Lower lobe of right lung (tissue), 2 donors: ENCODE measurements at regions not wholly inside any gene's neighbourhood (a gene's known extent, or its start where the extent isn't known, plus 50 kb on each side); places are given as distances from the start of the nearest gene placed in this dataset.

ENCODE experiments used
- ATAC-seq, 2 donors: fragments of 200-7000 bp; cut with Tn5 transposase; one replicate each; pipeline ENCODE4 v1.9.1; 2020 to 2022; ENCODE audit warnings: mild to moderate bottlenecking in 2 of 2, moderate library complexity in 2 of 2
- DNase-seq: peaks from one replicate; pipeline ENCODE4 v3.0.0-alpha.2; 2020
- H3K27ac ChIP-seq: fragments of 200-600 bp; one replicate; pipeline ENCODE4 v1.8.0; 2022
- H3K27me3 ChIP-seq: fragments of 200-600 bp; one replicate; pipeline ENCODE4 v1.8.0; 2022; ENCODE audit warnings: low read depth
- H3K36me3 ChIP-seq: fragments of 200-600 bp; one replicate; pipeline ENCODE4 v1.8.0; 2022; ENCODE audit warnings: mild to moderate bottlenecking
- H3K4me1 ChIP-seq: fragments of 200-600 bp; one replicate; pipeline ENCODE4 v1.8.0; 2022
- H3K4me3 ChIP-seq: fragments of 200-600 bp; one replicate; pipeline ENCODE4 v1.8.0; 2022; ENCODE audit warnings: mild to moderate bottlenecking
- H3K9me3 ChIP-seq: fragments of 200-600 bp; one replicate; pipeline ENCODE4 v1.8.0; 2022
- intact Hi-C: fragments of 100-400 bp; cut with DNase I; formaldehyde crosslinking; loops from one replicate; pipeline ENCODE4 v1.11.0; 2022
- TF ChIP-seq, protein P1 (sequence below): fragments of 200-600 bp; IDR thresholded peaks from one replicate; pipeline ENCODE4 v1.8.0; 2022; ENCODE audit warnings: antibody characterized with exemption, mild to moderate bottlenecking
- donor health status: DM: no; HTN: yes; CAD: no; lungs with severe emphysema.

- Histone ChIP-seq H3K36me3 (no peaks in the 10 kb centered on the region), H3K27me3 (no peaks in the 10 kb centered on the region), H3K27ac (no peak overlapping the region), H3K4me3 (no peak overlapping the region), H3K9me3 (no peaks in the 10 kb centered on the region), H3K4me1 (no peaks in the 10 kb centered on the region)
- ATAC-seq (no peak), DNase-seq (no peak)
- intact Hi-C loops = no loop called here
- TF ChIP-seq, protein P1, sequence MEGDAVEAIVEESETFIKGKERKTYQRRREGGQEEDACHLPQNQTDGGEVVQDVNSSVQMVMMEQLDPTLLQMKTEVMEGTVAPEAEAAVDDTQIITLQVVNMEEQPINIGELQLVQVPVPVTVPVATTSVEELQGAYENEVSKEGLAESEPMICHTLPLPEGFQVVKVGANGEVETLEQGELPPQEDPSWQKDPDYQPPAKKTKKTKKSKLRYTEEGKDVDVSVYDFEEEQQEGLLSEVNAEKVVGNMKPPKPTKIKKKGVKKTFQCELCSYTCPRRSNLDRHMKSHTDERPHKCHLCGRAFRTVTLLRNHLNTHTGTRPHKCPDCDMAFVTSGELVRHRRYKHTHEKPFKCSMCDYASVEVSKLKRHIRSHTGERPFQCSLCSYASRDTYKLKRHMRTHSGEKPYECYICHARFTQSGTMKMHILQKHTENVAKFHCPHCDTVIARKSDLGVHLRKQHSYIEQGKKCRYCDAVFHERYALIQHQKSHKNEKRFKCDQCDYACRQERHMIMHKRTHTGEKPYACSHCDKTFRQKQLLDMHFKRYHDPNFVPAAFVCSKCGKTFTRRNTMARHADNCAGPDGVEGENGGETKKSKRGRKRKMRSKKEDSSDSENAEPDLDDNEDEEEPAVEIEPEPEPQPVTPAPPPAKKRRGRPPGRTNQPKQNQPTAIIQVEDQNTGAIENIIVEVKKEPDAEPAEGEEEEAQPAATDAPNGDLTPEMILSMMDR = no peak
Observed at GRCh38 chr11:134749040-134749839, 337.2 kb upstream of the B3GAT1 start.

GRCh38 chr11:134746609-134747008 lies 334.6 kb upstream of the B3GAT1 start:
- no peak for DNase-seq
- TF ChIP-seq, protein P1 = no peak
- H3K27me3 ChIP-seq = no peaks in the 10 kb centered on the region
- intact Hi-C loops = no loop called here
- no peaks in the 10 kb centered on the region for H3K9me3 ChIP-seq
- no peak overlapping the region for H3K27ac ChIP-seq
- no peak for ATAC-seq
- H3K36me3 ChIP-seq = no peaks in the 10 kb centered on the region
- H3K4me3 ChIP-seq = no peak overlapping the region
- peaks cover 12% of the 10 kb centered on the region for H3K4me1 ChIP-seq

DNA sequence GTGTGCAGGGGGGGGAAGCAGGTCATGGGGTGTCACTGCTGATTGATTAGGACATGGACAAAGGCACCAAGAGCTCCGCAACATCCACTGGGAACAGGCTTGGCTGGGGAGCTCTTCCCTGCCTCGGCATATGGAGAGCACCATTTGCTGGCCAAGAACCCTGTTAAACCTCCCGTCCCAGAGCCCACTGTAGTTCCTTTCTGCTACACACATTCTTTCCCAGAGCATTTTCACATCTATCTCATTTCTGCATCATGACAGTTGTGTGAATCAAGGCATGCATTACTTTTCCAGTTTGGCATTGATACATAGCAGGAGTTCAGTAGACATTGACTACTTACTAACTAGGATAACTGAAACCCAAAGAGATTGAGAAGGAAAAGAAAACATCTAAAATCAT lies 333.4 kb upstream of the B3GAT1 start:
- ATAC-seq (no peak), DNase-seq (no peak)
- Histone ChIP-seq H3K9me3 (no peaks in the 10 kb centered on the region), H3K27ac (no peak overlapping the region), H3K27me3 (no peaks in the 10 kb centered on the region), H3K4me3 (no peak overlapping the region), H3K4me1 (peaks cover 15% of the 10 kb centered on the region), H3K36me3 (no peaks in the 10 kb centered on the region)
- TF ChIP-seq, protein P1 = no peak
- intact Hi-C loops = no loop called here

- intact Hi-C loops = no loop called here
- H3K9me3 ChIP-seq = no peaks in the 10 kb centered on the region
- no peaks in the 10 kb centered on the region for H3K27me3 ChIP-seq
- no peaks in the 10 kb centered on the region for H3K36me3 ChIP-seq
- TF ChIP-seq, protein P1 = no peak
- H3K27ac ChIP-seq = no peak overlapping the region
- ATAC-seq (no peak), DNase-seq (no peak)
- peaks cover 15% of the 10 kb centered on the region for H3K4me1 ChIP-seq
- no peak overlapping the region for H3K4me3 ChIP-seq
Observed at GRCh38 chr11:134743820-134744195, 331.8 kb upstream of the B3GAT1 start.

DNA sequence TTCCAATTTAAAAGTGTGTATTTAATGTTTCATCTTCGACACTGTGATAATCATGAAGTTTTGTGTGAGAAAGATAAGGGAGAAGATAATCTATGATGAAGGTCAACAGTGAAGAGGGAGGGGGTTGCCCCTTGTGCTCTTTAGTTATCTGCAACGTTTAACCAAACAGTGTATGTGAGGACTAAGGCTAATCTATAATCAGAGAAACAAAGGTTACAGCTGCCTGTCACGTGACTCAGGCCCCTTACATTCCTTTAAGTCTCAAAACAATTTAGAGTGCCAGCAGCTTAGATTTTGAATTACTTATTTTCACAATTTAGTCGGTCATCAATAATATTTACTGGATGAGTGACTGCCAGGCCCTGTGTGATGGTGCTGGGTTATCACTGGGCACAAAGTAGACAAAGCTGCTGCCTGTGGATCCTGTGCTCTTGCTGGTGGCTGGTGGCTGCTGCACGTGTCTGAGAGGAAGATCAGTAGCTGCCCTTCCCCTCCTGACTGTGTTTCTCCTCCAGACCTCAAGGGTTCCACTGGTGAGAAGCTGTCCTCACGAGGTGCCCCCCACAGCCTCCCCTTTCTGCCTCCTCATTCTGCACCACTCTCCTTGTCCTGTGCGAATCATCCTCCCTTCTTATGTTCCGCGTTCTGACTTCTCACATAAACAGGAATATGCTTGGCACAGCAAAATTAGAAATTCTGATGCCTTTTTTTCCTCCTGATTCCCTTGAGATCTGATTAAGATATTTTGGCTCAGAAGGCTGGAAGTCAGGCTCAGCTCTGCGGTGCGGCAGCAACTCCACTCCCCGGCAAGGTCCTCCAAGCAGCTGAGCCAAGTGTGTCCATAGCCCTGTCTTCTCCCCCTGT lies 331.1 kb upstream of the B3GAT1 start:
- peak in 1 of 2 donors; percentile 19 for ATAC-seq

More for the DNA sequence above, 331.1 kb upstream of the B3GAT1 start:
- intact Hi-C loops = no loop called here
- no peaks in the 10 kb centered on the region for H3K9me3 ChIP-seq
- DNase-seq = no peak
- H3K4me1 ChIP-seq = peaks cover 15% of the 10 kb centered on the region
- no peak overlapping the region for H3K27ac ChIP-seq
- TF ChIP-seq, protein P1 = no peak
- no peaks in the 10 kb centered on the region for H3K36me3 ChIP-seq
- no peak overlapping the region for H3K4me3 ChIP-seq
- no peaks in the 10 kb centered on the region for H3K27me3 ChIP-seq
